Nephron progenitor cell (in vitro differentiated cells): ENCODE measurements at regions not wholly inside any gene's neighbourhood (a gene's known extent, or its start where the extent isn't known, plus 50 kb on each side); places are given as distances from the start of the nearest gene placed in this dataset.

Experiments used
- DNase-seq: peaks from one replicate; pipeline ENCODE4 v3.0.0; 2021
- H3K27ac Mint-ChIP-seq: 2 replicates; pipeline ENCODE4 v1.8.0; 2021; ENCODE audit warnings: mild to moderate bottlenecking, moderate library complexity, mixed read lengths
- H3K27me3 Mint-ChIP-seq: 2 replicates; pipeline ENCODE4 v1.8.0; 2021; ENCODE audit warnings: mild to moderate bottlenecking, low read depth, mixed read lengths; ENCODE audit not compliant: poor library complexity
- H3K36me3 Mint-ChIP-seq: 2 replicates; pipeline ENCODE4 v1.8.0; 2021; ENCODE audit warnings: low read depth, mixed read lengths
- H3K4me1 Mint-ChIP-seq: 2 replicates; pipeline ENCODE4 v1.8.0; 2021; ENCODE audit warnings: mixed read lengths
- H3K4me3 Mint-ChIP-seq: 2 replicates; pipeline ENCODE4 v1.8.0; 2021; ENCODE audit warnings: mild to moderate bottlenecking, moderate library complexity, mixed read lengths
- H3K9me3 Mint-ChIP-seq: 2 replicates; pipeline ENCODE4 v1.8.0; 2021; ENCODE audit warnings: mild to moderate bottlenecking, moderate library complexity, mixed read lengths
- CTCF ChIP-seq: fragments of 200-600 bp; sonication (generic); IDR thresholded peaks from 2 replicates; pipeline ENCODE4 v1.5.0; 2021; ENCODE audit warnings: antibody characterized with exemption

- Mint-ChIP-seq H3K36me3 (no peaks in the 10 kb centered on the region), H3K4me1 (peaks cover 18% of the 10 kb centered on the region), H3K27me3 (peaks cover 12% of the 10 kb centered on the region), H3K9me3 (no peaks in the 10 kb centered on the region), H3K27ac (no peak overlapping the region), H3K4me3 (no peak overlapping the region)
- TF ChIP-seq CTCF, result no peak
- no peak for DNase-seq
Measured at GRCh38 chr1:184152974-184153373, 101.4 kb downstream of the TSEN15 start.

- Mint-ChIP-seq H3K4me1 (peaks cover 18% of the 10 kb centered on the region), H3K36me3 (no peaks in the 10 kb centered on the region), H3K4me3 (no peak overlapping the region), H3K9me3 (no peaks in the 10 kb centered on the region), H3K27ac (no peak overlapping the region), H3K27me3 (peaks cover 9% of the 10 kb centered on the region)
- TF ChIP-seq CTCF, result no peak
- DNase-seq, result no peak
Measured at GRCh38 chr1:184153731-184154130, 102.2 kb downstream of the TSEN15 start.

DNA sequence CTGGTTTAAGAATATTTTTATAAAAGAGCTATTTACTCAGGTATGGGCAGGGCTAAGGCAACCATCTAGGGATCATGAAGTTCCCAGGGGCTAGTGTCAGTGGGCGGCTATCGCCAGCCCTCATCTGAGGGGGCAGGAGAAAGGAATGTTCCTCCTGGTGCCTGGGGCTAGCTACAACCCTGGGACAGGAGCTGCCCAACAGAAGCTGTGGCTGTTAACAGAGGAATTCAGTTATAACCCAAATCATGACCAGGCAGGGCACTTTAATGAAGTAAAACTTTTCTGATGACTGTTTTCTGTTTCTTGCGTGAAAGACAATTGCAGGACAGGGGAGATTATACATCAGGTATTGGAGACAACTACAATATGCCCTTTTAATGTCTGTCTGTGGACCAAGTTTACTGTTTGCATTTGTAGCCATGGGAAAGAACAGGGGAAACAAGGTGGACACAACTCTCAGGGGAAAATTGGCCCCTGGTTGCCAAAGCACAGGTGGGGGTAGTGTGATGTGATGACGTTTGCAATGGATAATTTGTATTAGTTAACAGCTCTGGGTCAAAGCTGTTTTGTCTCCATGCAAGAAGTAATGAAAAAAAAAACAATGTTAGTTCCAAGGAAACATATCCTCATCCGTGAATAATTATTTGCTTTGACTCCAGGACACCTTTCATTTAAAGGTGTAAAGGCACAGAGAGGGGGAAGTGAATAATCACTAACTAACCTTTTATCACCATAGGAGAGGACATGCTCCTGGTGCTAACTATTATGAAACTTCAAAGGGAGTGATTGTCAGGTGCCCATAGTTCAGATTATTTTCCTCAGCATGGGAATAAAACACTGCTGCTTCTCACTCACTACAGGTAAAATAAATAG lies 105.2 kb downstream of the TSEN15 start:
- Mint-ChIP-seq H3K9me3 (no peaks in the 10 kb centered on the region), H3K4me3 (no peak overlapping the region), H3K27me3 (peaks cover 9% of the 10 kb centered on the region), H3K36me3 (no peaks in the 10 kb centered on the region), H3K4me1 (peaks cover 18% of the 10 kb centered on the region), H3K27ac (no peak overlapping the region)
- DNase-seq, result no peak
- no peak for TF ChIP-seq CTCF

DNA sequence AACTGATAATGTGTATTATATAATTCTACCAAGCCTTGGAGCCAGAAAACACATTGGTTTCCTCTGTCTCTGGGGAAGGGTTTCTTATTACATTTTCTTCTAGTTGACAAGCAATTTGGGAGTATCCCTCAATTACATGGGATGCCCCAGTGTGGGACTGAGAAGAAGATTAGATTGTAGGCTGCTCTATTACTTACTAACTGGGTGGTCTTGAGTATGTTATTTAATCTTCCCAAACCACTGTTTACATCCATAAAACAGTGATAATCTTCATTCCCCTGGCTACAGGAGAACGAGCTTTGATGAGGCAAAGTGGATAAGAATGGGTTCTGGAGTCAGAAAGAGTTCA lies 105.8 kb downstream of the TSEN15 start:
- no peak for TF ChIP-seq CTCF
- no peaks in the 10 kb centered on the region for H3K9me3 Mint-ChIP-seq
- H3K4me3 Mint-ChIP-seq, result no peak overlapping the region
- H3K36me3 Mint-ChIP-seq, result no peaks in the 10 kb centered on the region
- no peak overlapping the region for H3K27ac Mint-ChIP-seq
- peaks cover 18% of the 10 kb centered on the region for H3K4me1 Mint-ChIP-seq
- H3K27me3 Mint-ChIP-seq, result peaks cover 6% of the 10 kb centered on the region
- no peak for DNase-seq

DNA sequence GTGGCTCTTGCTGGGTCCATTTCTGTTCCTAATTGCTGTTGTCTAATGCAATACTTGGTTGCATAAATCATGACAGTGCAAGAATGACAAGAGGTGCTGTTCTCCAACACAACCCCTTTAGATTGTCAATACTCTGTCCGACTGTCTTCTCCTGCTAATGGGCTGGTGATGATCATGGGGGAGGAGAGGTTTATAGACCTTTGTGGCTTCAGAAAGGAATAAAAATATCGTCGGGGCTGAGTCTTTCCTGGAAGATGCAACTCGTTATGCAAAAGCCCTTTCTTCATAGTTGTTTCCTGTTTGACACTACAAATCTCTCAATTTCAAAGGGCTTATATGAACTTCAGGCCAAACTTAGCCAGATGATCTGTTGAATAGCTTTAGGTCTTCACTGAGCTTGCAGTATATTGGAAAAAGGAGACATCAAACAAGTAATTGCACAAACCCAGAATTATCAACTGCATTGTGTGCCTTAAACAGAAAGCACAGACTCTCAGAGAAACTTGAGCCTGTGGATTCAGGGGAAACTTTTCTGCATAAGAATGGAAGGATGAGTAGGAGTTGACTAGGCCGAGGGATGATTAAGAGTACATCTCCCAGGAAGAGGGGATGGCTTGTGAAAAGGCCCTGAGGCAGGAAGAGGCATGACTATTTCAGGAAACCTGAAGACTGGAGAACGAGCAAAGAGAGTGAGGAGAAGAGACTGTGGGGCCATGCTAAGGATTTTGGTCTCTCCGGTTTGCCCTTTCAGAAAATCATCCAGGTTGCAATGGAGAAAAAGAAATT lies 107.6 kb downstream of the TSEN15 start:
- Mint-ChIP-seq H3K4me3 (no peak overlapping the region), H3K36me3 (no peaks in the 10 kb centered on the region), H3K27ac (no peak overlapping the region), H3K4me1 (peaks cover 17% of the 10 kb centered on the region), H3K27me3 (peaks cover 3% of the 10 kb centered on the region), H3K9me3 (no peaks in the 10 kb centered on the region)
- no peak for TF ChIP-seq CTCF
- no peak for DNase-seq
